ENCODE measurements at regions not wholly inside any gene's neighbourhood (a gene's known extent, or its start where the extent isn't known, plus 50 kb on each side); places are given as distances from the start of the nearest gene placed in this dataset.

DNA sequence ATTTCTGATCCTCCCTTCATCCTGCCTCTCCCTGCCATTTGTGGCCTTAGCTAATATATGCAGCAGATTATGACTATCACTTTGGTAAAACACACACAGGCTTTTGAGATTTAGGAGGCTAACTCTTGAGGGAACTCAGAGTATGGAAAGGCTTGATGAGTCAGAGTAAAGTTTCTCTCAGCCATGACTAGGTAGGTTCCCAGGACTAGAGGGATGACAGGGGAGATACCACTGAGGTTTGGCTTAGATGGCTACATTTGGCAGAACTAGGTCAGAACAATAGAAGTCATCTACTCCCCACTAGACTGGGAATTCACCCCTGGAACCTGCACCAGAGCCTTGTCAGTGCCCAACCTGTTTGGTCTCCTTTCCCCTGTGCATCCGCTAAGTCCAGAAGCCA, 585.7 kb downstream of the TLL1 start:
- no peaks in the 10 kb centered on the region for H3K9me3 ChIP-seq
- H3K36me3 ChIP-seq = no peaks in the 10 kb centered on the region
- TF ChIP-seq, protein P1, sequence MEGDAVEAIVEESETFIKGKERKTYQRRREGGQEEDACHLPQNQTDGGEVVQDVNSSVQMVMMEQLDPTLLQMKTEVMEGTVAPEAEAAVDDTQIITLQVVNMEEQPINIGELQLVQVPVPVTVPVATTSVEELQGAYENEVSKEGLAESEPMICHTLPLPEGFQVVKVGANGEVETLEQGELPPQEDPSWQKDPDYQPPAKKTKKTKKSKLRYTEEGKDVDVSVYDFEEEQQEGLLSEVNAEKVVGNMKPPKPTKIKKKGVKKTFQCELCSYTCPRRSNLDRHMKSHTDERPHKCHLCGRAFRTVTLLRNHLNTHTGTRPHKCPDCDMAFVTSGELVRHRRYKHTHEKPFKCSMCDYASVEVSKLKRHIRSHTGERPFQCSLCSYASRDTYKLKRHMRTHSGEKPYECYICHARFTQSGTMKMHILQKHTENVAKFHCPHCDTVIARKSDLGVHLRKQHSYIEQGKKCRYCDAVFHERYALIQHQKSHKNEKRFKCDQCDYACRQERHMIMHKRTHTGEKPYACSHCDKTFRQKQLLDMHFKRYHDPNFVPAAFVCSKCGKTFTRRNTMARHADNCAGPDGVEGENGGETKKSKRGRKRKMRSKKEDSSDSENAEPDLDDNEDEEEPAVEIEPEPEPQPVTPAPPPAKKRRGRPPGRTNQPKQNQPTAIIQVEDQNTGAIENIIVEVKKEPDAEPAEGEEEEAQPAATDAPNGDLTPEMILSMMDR (IDR thresholded peaks at IDR 0.05; ENCODE audit: low read depth, low read length) = no peak
- no peak overlapping the region for H3K4me3 ChIP-seq (ENCODE audit: low read depth, low read length)
- H3K4me1 ChIP-seq = no peaks in the 10 kb centered on the region
- H3K27me3 ChIP-seq = no peaks in the 10 kb centered on the region
- DNase-seq = no peak

DNA sequence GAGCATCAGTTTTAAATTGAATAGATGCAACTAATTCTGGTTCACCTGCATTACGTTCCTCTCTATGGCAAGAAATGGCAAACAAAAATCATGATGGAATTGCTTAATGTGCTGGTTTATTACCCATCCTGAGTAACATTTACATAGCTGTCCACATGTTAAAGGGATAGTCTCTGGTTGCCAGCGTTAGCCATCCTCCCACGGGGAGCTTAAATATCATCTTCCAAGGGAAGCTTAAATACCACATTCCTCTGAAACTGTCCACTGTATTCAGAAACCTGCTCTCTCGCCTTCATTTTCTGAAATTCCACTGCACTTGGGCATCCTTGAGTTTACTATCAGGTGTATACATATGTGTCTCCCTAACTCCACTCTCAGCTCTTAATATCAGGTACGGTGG, 586.6 kb downstream of the TLL1 start:
- TF ChIP-seq, protein P1 (IDR thresholded peaks at IDR 0.05; ENCODE audit: low read depth, low read length) = no peak
- Histone ChIP-seq H3K4me3 (ENCODE audit: low read depth, low read length) (no peak overlapping the region), H3K9me3 (no peaks in the 10 kb centered on the region), H3K27me3 (no peaks in the 10 kb centered on the region), H3K4me1 (no peaks in the 10 kb centered on the region), H3K36me3 (no peaks in the 10 kb centered on the region)
- DNase-seq = no peak

DNA sequence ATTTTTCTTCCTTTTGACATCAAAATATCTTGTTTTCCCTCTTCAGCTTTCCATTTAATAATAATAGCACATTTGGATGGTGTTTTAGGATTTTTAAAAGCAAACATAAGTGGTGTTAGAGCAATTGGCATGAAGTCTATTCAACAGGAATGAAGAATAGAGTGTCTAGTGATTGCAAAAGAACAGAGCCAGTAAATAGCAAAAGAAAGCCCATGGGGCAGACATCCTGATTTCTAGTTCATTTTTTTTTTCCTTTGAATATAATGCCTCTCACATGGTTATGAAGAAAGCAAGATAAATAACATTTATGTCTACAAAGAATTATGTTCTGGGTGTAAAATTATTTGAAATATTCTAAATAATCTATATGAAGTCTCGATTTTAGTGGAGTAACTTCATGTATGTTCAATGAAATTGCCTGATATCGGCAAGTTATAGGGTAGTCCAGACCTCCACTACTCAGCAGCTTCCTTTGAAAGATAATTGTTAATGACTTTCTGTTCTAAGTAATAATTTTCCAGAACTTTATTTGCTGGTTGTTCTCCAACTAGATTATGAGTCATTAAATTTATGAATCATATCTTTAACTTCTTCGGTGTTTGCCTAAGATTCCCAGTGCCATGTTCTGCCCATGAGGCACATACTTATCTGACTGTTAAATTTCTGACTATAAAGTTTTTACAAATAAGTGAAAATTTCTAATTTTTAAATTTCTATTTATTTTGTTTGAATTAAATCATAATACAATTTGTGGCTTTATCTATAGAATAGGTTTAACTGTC, 587.9 kb downstream of the TLL1 start:
- Histone ChIP-seq H3K36me3 (no peaks in the 10 kb centered on the region), H3K9me3 (no peaks in the 10 kb centered on the region), H3K4me3 (ENCODE audit: low read depth, low read length) (no peak overlapping the region), H3K27me3 (no peaks in the 10 kb centered on the region), H3K4me1 (no peaks in the 10 kb centered on the region)
- no peak for DNase-seq
- TF ChIP-seq, protein P1 (IDR thresholded peaks at IDR 0.05; ENCODE audit: low read depth, low read length) = no peak

DNA sequence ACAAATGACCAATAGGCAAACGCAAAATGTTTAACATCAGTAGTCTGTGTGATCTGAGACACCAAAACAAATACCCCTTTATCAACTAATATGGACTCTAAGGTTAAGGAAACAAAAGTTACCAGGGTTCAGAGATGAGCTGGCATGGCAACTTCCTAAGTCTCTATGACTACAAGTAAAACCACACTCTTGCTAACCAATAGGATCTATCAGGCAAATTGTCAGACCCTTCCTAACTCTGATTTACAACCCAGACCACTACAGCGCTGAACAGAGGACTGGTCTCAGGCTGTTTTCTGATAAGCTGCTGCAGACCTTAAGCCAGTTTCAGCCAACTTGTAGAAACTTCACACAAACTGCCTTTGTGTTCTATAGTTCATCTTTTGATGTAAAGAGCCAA, 608.0 kb downstream of the TLL1 start:
- Histone ChIP-seq H3K36me3 (no peaks in the 10 kb centered on the region), H3K27me3 (no peaks in the 10 kb centered on the region), H3K4me3 (ENCODE audit: low read depth, low read length) (no peak overlapping the region), H3K9me3 (no peaks in the 10 kb centered on the region), H3K4me1 (peaks cover 5% of the 10 kb centered on the region)
- TF ChIP-seq, protein P1 (IDR thresholded peaks at IDR 0.05; ENCODE audit: low read depth, low read length) = no peak
- no peak for DNase-seq

DNA sequence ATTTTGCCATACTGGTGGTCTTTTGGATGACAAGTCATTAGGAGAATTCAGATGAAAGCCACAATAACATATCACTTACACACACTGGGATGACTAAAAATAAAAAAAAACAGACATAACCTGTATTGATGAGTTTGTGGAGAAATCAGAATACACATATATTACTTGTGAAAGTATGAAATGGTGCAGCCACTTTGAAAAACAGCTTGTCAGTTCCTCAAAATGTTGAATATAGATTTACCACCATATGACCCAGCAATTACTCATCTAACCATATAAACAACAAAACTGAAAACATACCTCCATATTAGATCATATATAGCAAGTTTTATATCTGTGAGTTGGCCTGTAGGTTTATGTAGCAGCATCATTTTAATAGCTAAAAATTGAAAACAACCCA, 608.7 kb downstream of the TLL1 start:
- Histone ChIP-seq H3K9me3 (no peaks in the 10 kb centered on the region), H3K36me3 (no peaks in the 10 kb centered on the region), H3K4me3 (ENCODE audit: low read depth, low read length) (no peak overlapping the region), H3K4me1 (peaks cover 5% of the 10 kb centered on the region), H3K27me3 (no peaks in the 10 kb centered on the region)
- TF ChIP-seq, protein P1 (IDR thresholded peaks at IDR 0.05; ENCODE audit: low read depth, low read length) = no peak
- no peak for DNase-seq

DNA sequence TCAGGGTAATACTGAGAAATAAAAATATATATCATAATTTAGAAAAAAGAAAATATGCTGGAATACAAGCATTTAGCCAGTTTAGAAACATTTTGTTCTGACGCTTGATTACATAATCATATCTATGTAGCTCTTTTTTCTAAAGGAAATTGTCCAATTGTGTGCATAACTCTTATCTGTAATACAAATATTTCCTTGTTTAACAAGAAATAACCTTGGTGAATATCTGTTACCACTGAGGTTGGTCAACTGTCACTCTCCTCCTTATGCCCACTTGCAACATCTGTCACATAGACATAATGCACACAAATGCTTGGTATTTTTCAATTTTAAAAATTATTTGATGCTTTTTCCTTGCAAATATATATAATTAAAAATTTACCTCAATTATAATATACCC, 609.7 kb downstream of the TLL1 start:
- Histone ChIP-seq H3K4me1 (peaks cover 5% of the 10 kb centered on the region), H3K4me3 (ENCODE audit: low read depth, low read length) (no peak overlapping the region), H3K36me3 (no peaks in the 10 kb centered on the region), H3K9me3 (no peaks in the 10 kb centered on the region), H3K27me3 (no peaks in the 10 kb centered on the region)
- TF ChIP-seq, protein P1 (IDR thresholded peaks at IDR 0.05; ENCODE audit: low read depth, low read length) = no peak
- no peak for DNase-seq

All from BE2C (cell line).